BE2C (cell line): ENCODE measurements at regions not wholly inside any gene's neighbourhood (a gene's known extent, or its start where the extent isn't known, plus 50 kb on each side); places are given as distances from the start of the nearest gene placed in this dataset.

ENCODE experiments used
- DNase-seq: peaks from one replicate; pipeline ENCODE4 v3.0.0-alpha.2; 2020
- H3K27me3 ChIP-seq: fragments of 250-450 bp; sonication (Bioruptor Pico); 2 replicates; pipeline ENCODE4 v1.5.1; 2020; ENCODE audit warnings: mild to moderate bottlenecking
- H3K36me3 ChIP-seq: fragments of 250-450 bp; sonication (Bioruptor Pico); 2 replicates; pipeline ENCODE4 v1.5.1; 2020; ENCODE audit warnings: mild to moderate bottlenecking
- H3K4me1 ChIP-seq: fragments of 250-450 bp; sonication (Bioruptor Pico); 2 replicates; pipeline ENCODE4 v1.5.1; 2020
- H3K4me3 ChIP-seq: 2 replicates; pipeline ENCODE4 v1.5.1; 2011; ENCODE audit warnings: low read depth, low read length
- H3K9me3 ChIP-seq: fragments of 250-450 bp; sonication (Bioruptor Pico); 2 replicates; pipeline ENCODE4 v1.5.1; 2020
- TF ChIP-seq, protein P1 (sequence below): IDR thresholded peaks from 2 replicates; pipeline ENCODE4 v1.5.1; 2012; ENCODE audit warnings: mild to moderate bottlenecking, low read depth, low read length

GRCh38 chr11:128359515-128359914 lies 227.8 kb downstream of the ETS1 start:
- Histone ChIP-seq H3K9me3 (no peaks in the 10 kb centered on the region), H3K4me1 (peaks cover 28% of the 10 kb centered on the region), H3K27me3 (no peaks in the 10 kb centered on the region), H3K4me3 (no peak overlapping the region), H3K36me3 (no peaks in the 10 kb centered on the region)
- TF ChIP-seq, protein P1, sequence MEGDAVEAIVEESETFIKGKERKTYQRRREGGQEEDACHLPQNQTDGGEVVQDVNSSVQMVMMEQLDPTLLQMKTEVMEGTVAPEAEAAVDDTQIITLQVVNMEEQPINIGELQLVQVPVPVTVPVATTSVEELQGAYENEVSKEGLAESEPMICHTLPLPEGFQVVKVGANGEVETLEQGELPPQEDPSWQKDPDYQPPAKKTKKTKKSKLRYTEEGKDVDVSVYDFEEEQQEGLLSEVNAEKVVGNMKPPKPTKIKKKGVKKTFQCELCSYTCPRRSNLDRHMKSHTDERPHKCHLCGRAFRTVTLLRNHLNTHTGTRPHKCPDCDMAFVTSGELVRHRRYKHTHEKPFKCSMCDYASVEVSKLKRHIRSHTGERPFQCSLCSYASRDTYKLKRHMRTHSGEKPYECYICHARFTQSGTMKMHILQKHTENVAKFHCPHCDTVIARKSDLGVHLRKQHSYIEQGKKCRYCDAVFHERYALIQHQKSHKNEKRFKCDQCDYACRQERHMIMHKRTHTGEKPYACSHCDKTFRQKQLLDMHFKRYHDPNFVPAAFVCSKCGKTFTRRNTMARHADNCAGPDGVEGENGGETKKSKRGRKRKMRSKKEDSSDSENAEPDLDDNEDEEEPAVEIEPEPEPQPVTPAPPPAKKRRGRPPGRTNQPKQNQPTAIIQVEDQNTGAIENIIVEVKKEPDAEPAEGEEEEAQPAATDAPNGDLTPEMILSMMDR: no peak
- DNase-seq: no peak

GRCh38 chr11:128357073-128357472 lies 230.3 kb downstream of the ETS1 start:
- no peak overlapping the region for H3K4me3 ChIP-seq
- H3K9me3 ChIP-seq: no peaks in the 10 kb centered on the region
- no peaks in the 10 kb centered on the region for H3K27me3 ChIP-seq
- no peaks in the 10 kb centered on the region for H3K36me3 ChIP-seq
- no peak for DNase-seq
- TF ChIP-seq, protein P1: no peak
- peaks cover 28% of the 10 kb centered on the region for H3K4me1 ChIP-seq

- H3K9me3 ChIP-seq: no peaks in the 10 kb centered on the region
- TF ChIP-seq, protein P1: no peak
- no peak for DNase-seq
- no peak overlapping the region for H3K4me3 ChIP-seq
- peaks cover 20% of the 10 kb centered on the region for H3K4me1 ChIP-seq
- H3K36me3 ChIP-seq: no peaks in the 10 kb centered on the region
- H3K27me3 ChIP-seq: no peaks in the 10 kb centered on the region
These were observed 231.8 kb downstream of the ETS1 start for GRCh38 chr11:128355558-128355957.

- Histone ChIP-seq H3K4me3 (no peak overlapping the region), H3K4me1 (peaks cover 14% of the 10 kb centered on the region), H3K27me3 (no peaks in the 10 kb centered on the region), H3K9me3 (no peaks in the 10 kb centered on the region), H3K36me3 (no peaks in the 10 kb centered on the region)
- TF ChIP-seq, protein P1: no peak
- DNase-seq: no peak
These were observed 232.9 kb downstream of the ETS1 start for GRCh38 chr11:128354476-128354875.

- no peaks in the 10 kb centered on the region for H3K36me3 ChIP-seq
- no peaks in the 10 kb centered on the region for H3K27me3 ChIP-seq
- no peaks in the 10 kb centered on the region for H3K4me1 ChIP-seq
- H3K9me3 ChIP-seq: no peaks in the 10 kb centered on the region
- TF ChIP-seq, protein P1: no peak
- no peak overlapping the region for H3K4me3 ChIP-seq
- DNase-seq: no peak
These were observed 236.2 kb downstream of the ETS1 start for GRCh38 chr11:128351168-128351567.

GRCh38 chr11:128349650-128350299 lies 237.6 kb downstream of the ETS1 start:
- H3K27me3 ChIP-seq: no peaks in the 10 kb centered on the region
- H3K4me3 ChIP-seq: no peak overlapping the region
- TF ChIP-seq, protein P1: no peak
- no peaks in the 10 kb centered on the region for H3K4me1 ChIP-seq
- H3K36me3 ChIP-seq: no peaks in the 10 kb centered on the region
- no peak for DNase-seq
- no peaks in the 10 kb centered on the region for H3K9me3 ChIP-seq
